ENCODE measurements at regions not wholly inside any gene's neighbourhood (a gene's known extent, or its start where the extent isn't known, plus 50 kb on each side); places are given as distances from the start of the nearest gene placed in this dataset.
"Not testable (repeated sequence)": the region's sequence is repeated elsewhere in the genome, so short reads cannot be mapped to it uniquely, and the experiment has no call there.

GRCh38 chr5:116883875-116884274 is 309.3 kb upstream of the SEMA6A start:
- no peak for DNase-seq (ENCODE audit: low spot score)

DNA sequence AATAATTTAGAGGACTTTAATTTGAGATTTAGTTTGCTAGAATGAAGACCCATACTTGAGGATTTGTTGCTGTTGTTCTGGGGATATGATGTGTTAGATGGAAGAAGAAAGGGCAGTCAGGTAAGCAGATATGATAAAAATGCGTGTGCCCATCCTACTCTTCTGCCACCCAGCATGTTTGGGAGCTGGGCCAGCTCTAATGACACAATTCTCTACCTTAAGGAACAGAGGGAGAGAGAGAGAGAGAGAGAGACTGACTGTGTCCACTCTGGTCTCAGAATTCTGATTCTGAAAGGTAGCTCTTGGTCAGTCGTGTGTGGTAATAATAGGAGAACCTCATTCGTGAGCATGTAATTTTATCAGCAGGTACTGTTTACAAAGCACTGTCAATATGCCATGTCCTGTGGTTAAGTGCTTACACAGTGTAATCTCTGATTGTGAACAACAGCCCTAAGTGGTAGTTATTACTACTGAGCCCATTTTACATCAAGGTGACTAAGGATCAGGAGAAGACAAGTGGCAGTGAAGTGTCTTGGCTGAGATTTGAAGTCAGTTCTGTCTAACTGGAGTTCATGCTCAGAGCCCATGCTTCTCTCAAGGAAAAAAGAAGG is 307.4 kb upstream of the SEMA6A start:
- DNase-seq (ENCODE audit: low spot score), result no peak

DNA sequence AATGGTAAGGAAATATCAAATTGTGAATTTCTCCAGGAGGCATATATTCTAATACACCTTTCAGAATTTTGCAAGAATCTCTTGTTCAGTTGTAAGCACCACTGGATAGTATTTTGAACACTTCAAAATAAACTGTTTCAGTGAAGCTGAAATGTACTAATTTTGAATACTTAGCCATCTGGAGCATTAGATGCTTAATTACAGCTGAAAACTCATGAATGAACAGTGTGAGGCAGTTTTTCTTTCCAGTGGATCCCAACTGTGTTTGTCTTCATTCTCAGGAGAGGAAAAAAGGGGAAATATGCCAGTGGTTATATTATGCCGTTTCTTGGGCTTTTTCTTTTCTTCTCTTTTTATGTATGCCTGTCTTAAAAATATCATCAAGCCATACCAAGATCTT is 306.0 kb upstream of the SEMA6A start:
- no peak for DNase-seq (ENCODE audit: low spot score)

DNA sequence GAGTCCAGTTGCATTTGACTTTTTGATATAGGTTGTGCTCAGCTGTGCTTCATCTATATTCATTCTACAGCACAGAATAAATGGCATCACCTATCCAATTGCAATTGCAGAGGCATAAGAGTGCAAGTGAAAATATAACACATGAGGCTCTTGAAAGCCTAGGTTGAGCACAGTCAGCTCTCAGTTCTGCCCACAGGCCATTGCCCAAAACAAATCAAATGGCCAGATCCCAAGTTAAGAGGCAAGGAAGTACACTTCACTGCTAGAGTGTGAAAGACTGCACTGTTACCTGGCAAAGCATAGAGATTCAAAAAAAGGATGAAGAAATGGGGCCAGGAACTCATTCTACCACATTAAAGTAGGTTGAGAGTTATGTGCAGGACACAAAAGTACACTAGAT is 305.5 kb upstream of the SEMA6A start:
- DNase-seq (ENCODE audit: low spot score), result no peak

DNA sequence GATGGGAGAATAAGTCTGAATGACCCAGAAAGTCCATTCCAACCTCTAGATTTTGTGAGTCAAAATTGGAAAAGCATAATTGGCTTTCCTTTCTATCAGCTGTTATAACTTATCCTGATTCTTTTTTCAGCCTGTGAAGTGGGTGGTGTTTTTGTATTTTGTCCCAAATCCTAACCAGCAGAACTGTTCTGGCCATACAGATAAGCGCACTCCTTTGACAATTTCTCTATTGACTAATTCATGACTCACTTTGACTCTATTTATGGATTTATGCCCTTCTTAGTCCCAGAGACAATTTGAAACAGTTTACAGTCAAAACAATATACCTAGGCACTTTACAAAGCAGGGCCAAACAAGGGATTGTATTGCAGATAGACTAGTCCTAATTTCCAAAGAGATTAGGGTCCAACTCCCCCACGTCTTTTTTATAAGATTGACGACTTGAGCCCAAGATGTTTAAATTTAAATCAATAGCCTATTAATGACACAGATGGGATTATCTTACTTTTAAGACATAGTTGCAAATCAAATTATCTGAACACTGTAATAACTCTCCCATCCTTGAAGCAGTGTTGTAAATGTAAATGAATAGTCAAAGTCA is 301.7 kb upstream of the SEMA6A start:
- peak; percentile 41 for DNase-seq (ENCODE audit: low spot score)

- DNase-seq (ENCODE audit: low spot score), result peak; percentile 52
Observed at GRCh38 chr5:116872986-116873385, 298.4 kb upstream of the SEMA6A start.

- DNase-seq (ENCODE audit: low spot score), result no peak
Observed at GRCh38 chr5:116872486-116872885, 297.9 kb upstream of the SEMA6A start.

DNA sequence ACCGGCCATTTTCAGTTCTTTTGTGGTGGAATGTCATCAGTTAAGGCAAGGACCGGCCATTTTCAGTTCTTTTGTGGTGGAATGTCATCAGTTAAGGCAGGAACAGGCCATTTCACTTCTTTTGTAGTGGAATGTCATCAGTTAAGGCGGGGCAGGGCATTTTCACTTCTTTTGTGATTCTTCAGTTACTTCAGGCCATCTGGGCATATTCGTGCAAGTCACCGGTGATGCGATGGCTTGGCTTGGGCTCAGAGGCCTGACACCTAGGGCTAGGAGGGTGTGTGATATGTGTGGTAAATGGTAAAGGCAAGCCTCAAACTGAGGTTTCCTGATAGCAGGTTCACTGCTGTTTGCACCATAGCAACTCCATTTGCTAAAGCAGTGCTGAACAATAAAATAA is 293.2 kb upstream of the SEMA6A start:
- not testable (repeated sequence) for DNase-seq (ENCODE audit: low spot score)

GRCh38 chr5:116865651-116866050 is 291.0 kb upstream of the SEMA6A start:
- no peak for DNase-seq (ENCODE audit: low spot score)

GRCh38 chr5:116864838-116865190 is 290.2 kb upstream of the SEMA6A start:
- DNase-seq (ENCODE audit: low spot score), result no peak

- DNase-seq (ENCODE audit: low spot score), result no peak
Observed at GRCh38 chr5:116864157-116864837, 289.7 kb upstream of the SEMA6A start.

- DNase-seq (ENCODE audit: low spot score), result no peak
Observed at GRCh38 chr5:116862632-116863455, 288.2 kb upstream of the SEMA6A start.

GRCh38 chr5:116861666-116862065 is 287.0 kb upstream of the SEMA6A start:
- DNase-seq (ENCODE audit: low spot score), result no peak

- no peak for DNase-seq (ENCODE audit: low spot score)
Observed at GRCh38 chr5:116861097-116861496, 286.5 kb upstream of the SEMA6A start.

GRCh38 chr5:116859666-116860320 is 285.2 kb upstream of the SEMA6A start:
- DNase-seq (ENCODE audit: low spot score), result no peak

DNA sequence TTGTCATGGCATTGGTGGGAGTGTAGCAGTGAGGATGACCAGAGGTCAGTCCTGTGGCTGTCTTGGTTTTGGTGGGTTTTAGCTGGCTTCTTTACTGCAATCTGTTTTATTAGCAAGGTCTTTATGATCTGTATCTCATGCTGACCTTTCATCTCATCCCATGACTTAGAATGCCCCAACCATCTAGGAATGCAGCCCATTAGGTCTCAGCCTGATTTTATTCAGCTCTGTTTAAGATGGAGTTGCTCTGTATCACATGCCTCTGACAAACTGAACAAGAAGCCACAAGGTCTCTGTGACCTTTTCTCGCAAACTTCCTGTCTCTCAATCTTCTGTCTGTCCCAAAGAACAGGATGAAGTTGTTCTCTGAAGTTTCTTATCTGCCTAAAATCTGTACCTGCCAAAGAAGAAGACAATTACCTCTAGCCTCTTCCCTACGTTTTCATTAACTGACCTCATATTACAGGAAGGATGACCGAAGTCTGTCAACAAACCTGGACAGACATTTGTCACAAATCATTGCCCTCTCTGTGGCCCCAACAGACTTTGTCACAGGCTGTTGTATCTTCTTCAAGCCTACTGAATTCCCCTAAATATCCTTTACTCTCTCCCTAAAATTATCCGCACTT is 284.2 kb upstream of the SEMA6A start:
- DNase-seq (ENCODE audit: low spot score), result no peak

GRCh38 chr5:116858020-116858419 is 283.4 kb upstream of the SEMA6A start:
- DNase-seq (ENCODE audit: low spot score), result not testable (repeated sequence)

DNA sequence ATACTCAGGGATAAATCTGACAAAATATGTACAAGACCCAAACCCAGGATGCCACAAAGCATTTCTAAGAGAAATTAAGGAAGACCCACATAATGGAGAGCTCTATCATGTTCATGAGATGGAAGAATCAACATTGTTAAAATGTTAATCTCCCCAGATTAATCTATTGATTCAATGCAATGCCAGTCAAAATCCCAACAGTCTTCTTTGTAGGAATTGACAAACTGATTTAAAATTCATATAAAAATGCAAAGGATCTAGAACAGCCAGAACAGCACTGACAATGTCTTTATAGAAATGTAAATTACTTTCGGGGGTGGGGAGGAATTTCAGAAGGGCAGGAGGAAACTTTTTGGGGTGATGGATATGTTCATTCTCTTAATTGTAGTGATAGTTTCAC is 281.6 kb upstream of the SEMA6A start:
- DNase-seq (ENCODE audit: low spot score), result no peak

DNA sequence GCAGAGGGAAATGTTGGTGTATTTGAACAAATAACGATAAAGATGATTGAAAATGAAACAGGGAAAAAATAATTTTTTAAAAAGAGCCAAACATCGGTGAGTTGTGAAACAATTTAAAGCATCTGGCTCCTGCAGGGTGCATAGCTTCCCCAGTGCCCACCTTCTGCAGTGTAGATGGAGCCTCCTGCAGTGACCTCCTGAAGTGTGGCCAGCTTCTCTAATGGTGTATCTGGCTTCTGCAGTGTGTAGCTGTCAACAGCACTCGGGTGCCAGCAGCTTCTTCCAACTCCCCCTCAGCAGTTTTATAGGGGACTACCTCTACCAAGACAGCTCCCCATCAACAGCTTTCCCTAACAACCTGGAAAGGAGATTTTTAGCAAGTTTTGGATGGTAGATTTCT is 279.4 kb upstream of the SEMA6A start:
- DNase-seq (ENCODE audit: low spot score), result no peak

- no peak for DNase-seq (ENCODE audit: low spot score)
Observed at GRCh38 chr5:116848954-116849581, 274.4 kb upstream of the SEMA6A start.

GRCh38 chr5:116847960-116848359 is 273.3 kb upstream of the SEMA6A start:
- no peak for DNase-seq (ENCODE audit: low spot score)
